Gastroesophageal sphincter (tissue), 3 donors: ENCODE measurements at regions not wholly inside any gene's neighbourhood (a gene's known extent, or its start where the extent isn't known, plus 50 kb on each side); places are given as distances from the start of the nearest gene placed in this dataset.

Experiments
- CTCF ChIP-seq, 4 experiments: fragments of 200-600 bp in 2 of 4; fragments of 450-650 bp in 2 of 4; sonication (generic) in 1 of 4; IDR thresholded peaks; one replicate each; pipeline ENCODE4 v1.5.1; 2017 to 2019; ENCODE audit warnings: antibody characterized with exemption in 4 of 4, mild to moderate bottlenecking in 2 of 4, moderate library complexity in 2 of 4
- EP300 ChIP-seq: sonication (generic); formaldehyde crosslinking; IDR thresholded peaks from one replicate; pipeline ENCODE4 v1.6.1; 2017; ENCODE audit warnings: antibody characterized with exemption, mild to moderate bottlenecking
- POLR2A ChIP-seq, 2 donors: fragments of 450-650 bp; IDR thresholded peaks; one replicate each; pipeline ENCODE4 v1.6.1; 2017; ENCODE audit warnings: antibody characterized with exemption in 2 of 2, mild to moderate bottlenecking in 2 of 2, moderate library complexity in 1 of 2
- POLR2AphosphoS5 ChIP-seq: sonication (generic); formaldehyde crosslinking; IDR thresholded peaks from one replicate; pipeline ENCODE4 v1.6.1; 2017; ENCODE audit warnings: antibody characterized with exemption

- TF ChIP-seq POLR2AphosphoS5 (no peak), CTCF (IDR thresholded peaks at IDR 0.05) (no peak), POLR2A (IDR thresholded peaks at IDR 0.05) (no peak), EP300 (no peak)
Measured at GRCh38 chr16:52372313-52372712, 174.6 kb downstream of the TOX3 start.
